ENCODE measurements at regions not wholly inside any gene's neighbourhood (a gene's known extent, or its start where the extent isn't known, plus 50 kb on each side); places are given as distances from the start of the nearest gene placed in this dataset.

- Histone ChIP-seq H3K4me3 (ENCODE audit: low read depth in 1 of 2, low read length in 2 of 2) (no peak overlapping the region), H4K20me1 (ENCODE audit: insufficient read depth, low read length) (no peaks in the 10 kb centered on the region), H3K27ac (ENCODE audit: low read length) (no peak overlapping the region), H3K4me1 (ENCODE audit: insufficient read depth, low read length) (0 out of 2 replicates have a peak, but pooled peaks cover 4% of the 10 kb centered on the region), H3K9ac (ENCODE audit: low read depth, low read length) (no peak overlapping the region), H3K27me3 (ENCODE audit: insufficient read depth, low read length, poor library complexity) (no peaks in the 10 kb centered on the region), H3K36me3 (ENCODE audit: insufficient read depth, low read length) (no peaks in the 10 kb centered on the region), H3K79me2 (ENCODE audit: insufficient read depth, low read length) (no peaks in the 10 kb centered on the region), H3K9me3 (ENCODE audit: insufficient read depth, low read length, severe bottlenecking) (no peaks in the 10 kb centered on the region), H3K4me2 (ENCODE audit: insufficient read depth, low read length) (no peak overlapping the region), H2AFZ (ENCODE audit: low read depth, low read length) (no peak overlapping the region)
- peak; percentile 71 for ATAC-seq (ENCODE audit: insufficient read depth, low read depth)
- no peak for DNase-seq
- no peak for TF ChIP-seq EZH2 (IDR thresholded peaks at IDR 0.05; ENCODE audit: borderline replicate concordance, low read depth, low read length, severe bottlenecking)
- no peak for TF ChIP-seq CTCF (IDR thresholded peaks at IDR 0.05; ENCODE audit: borderline replicate concordance, extremely low read depth, low read length, poor library complexity, severe bottlenecking)
These were observed 87.3 kb upstream of the GNAQ start for GRCh38 chr9:78118742-78119473.

- TF ChIP-seq CTCF (IDR thresholded peaks at IDR 0.05; ENCODE audit: borderline replicate concordance, extremely low read depth, low read length, poor library complexity, severe bottlenecking) (peak; percentile 43), EZH2 (IDR thresholded peaks at IDR 0.05; ENCODE audit: borderline replicate concordance, low read depth, low read length, severe bottlenecking) (no peak)
- Histone ChIP-seq H3K4me1 (ENCODE audit: insufficient read depth, low read length) (0 out of 2 replicates have a peak, but pooled peaks cover 4% of the 10 kb centered on the region), H2AFZ (ENCODE audit: low read depth, low read length) (no peak overlapping the region), H3K4me3 (ENCODE audit: low read depth in 1 of 2, low read length in 2 of 2) (no peak overlapping the region), H3K27me3 (ENCODE audit: insufficient read depth, low read length, poor library complexity) (no peaks in the 10 kb centered on the region), H3K27ac (ENCODE audit: low read length) (no peak overlapping the region), H3K79me2 (ENCODE audit: insufficient read depth, low read length) (no peaks in the 10 kb centered on the region), H3K36me3 (ENCODE audit: insufficient read depth, low read length) (no peaks in the 10 kb centered on the region), H3K9ac (ENCODE audit: low read depth, low read length) (no peak overlapping the region), H4K20me1 (ENCODE audit: insufficient read depth, low read length) (no peaks in the 10 kb centered on the region), H3K9me3 (ENCODE audit: insufficient read depth, low read length, severe bottlenecking) (no peaks in the 10 kb centered on the region), H3K4me2 (ENCODE audit: insufficient read depth, low read length) (no peak overlapping the region)
- ATAC-seq (ENCODE audit: insufficient read depth, low read depth) = no peak
- no peak for DNase-seq
These were observed 83.5 kb upstream of the GNAQ start for GRCh38 chr9:78115073-78115472.

GRCh38 chr9:78114581-78114980 lies 83.0 kb upstream of the GNAQ start:
- no peak overlapping the region for H3K27ac ChIP-seq (ENCODE audit: low read length)
- no peaks in the 10 kb centered on the region for H3K27me3 ChIP-seq (ENCODE audit: insufficient read depth, low read length, poor library complexity)
- H3K9ac ChIP-seq (ENCODE audit: low read depth, low read length) = no peak overlapping the region
- H3K79me2 ChIP-seq (ENCODE audit: insufficient read depth, low read length) = no peaks in the 10 kb centered on the region
- no peak for TF ChIP-seq CTCF (IDR thresholded peaks at IDR 0.05; ENCODE audit: borderline replicate concordance, extremely low read depth, low read length, poor library complexity, severe bottlenecking)
- no peak for TF ChIP-seq EZH2 (IDR thresholded peaks at IDR 0.05; ENCODE audit: borderline replicate concordance, low read depth, low read length, severe bottlenecking)
- ATAC-seq (ENCODE audit: insufficient read depth, low read depth) = no peak
- no peak overlapping the region for H2AFZ ChIP-seq (ENCODE audit: low read depth, low read length)
- H4K20me1 ChIP-seq (ENCODE audit: insufficient read depth, low read length) = no peaks in the 10 kb centered on the region
- H3K9me3 ChIP-seq (ENCODE audit: insufficient read depth, low read length, severe bottlenecking) = no peaks in the 10 kb centered on the region
- H3K4me2 ChIP-seq (ENCODE audit: insufficient read depth, low read length) = no peak overlapping the region
- H3K4me1 ChIP-seq (ENCODE audit: insufficient read depth, low read length) = 0 out of 2 replicates have a peak, but pooled peaks cover 4% of the 10 kb centered on the region
- DNase-seq = no peak
- H3K4me3 ChIP-seq (ENCODE audit: low read depth in 1 of 2, low read length in 2 of 2) = no peak overlapping the region
- no peaks in the 10 kb centered on the region for H3K36me3 ChIP-seq (ENCODE audit: insufficient read depth, low read length)

Data from DND-41 (cell line).